ENCODE measurements at regions not wholly inside any gene's neighbourhood (a gene's known extent, or its start where the extent isn't known, plus 50 kb on each side); places are given as distances from the start of the nearest gene placed in this dataset.
A peak's percentile ranks its signal among the peaks of the same experiment; 100 is the strongest.

DNA sequence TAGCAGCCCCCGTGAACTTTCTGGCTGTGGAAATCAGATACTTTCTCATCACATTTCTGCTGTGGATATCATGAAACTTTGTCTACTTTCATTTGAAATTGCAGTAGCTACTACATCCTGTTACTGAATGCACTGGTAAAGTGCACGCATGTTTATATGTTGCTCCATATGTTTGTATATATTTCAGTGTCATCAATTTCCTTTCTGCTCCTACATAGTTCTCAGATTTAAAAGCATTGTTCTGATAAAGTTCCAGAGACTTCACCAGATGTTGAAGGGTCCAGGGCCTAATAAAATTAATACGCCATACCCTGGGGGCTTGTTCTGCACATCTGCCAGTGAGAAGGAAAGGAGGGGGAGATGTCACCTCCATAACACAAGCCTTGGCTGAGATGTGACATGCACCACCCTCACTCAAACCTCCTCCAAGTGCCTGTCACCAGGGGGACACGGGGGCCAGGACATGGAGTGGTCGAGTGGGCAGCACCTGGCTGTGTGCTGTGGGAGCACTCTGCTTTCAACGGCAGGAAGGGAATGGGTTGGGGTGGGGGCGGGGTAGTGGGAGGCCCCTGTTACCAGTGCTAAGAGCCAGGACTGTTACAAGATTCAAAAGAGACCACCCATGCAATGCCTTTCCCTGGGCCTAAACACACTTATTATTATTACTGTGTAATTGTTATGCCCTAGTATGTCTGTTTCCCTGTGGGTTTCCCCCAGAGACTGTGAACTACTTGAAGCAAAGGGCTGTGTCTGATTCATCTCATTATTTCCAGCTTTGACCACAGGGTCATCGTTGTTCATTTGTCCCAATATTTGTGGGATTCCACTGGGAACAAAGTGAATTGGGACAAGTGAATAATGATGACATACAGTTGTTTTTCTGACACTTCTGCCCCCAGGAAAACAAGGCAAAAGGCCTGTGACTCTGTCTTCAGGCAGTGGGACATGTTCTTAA, 193.4 kb downstream of the FOXL1 start:
- H3K27me3 Mint-ChIP-seq (ENCODE audit: insufficient read depth) = peaks cover 14% of the 10 kb centered on the region
- H3K27ac Mint-ChIP-seq = no peak overlapping the region
- H3K4me1 ChIP-seq (ENCODE audit: control insufficient read depth, insufficient read depth, low read length) = no peaks in the 10 kb centered on the region
- H3K9me3 Mint-ChIP-seq = no peaks in the 10 kb centered on the region
- H3K27me3 ChIP-seq (ENCODE audit: control insufficient read depth, insufficient read depth, low read length, poor library complexity, severe bottlenecking) = no peaks in the 10 kb centered on the region
- TF ChIP-seq, protein P1, sequence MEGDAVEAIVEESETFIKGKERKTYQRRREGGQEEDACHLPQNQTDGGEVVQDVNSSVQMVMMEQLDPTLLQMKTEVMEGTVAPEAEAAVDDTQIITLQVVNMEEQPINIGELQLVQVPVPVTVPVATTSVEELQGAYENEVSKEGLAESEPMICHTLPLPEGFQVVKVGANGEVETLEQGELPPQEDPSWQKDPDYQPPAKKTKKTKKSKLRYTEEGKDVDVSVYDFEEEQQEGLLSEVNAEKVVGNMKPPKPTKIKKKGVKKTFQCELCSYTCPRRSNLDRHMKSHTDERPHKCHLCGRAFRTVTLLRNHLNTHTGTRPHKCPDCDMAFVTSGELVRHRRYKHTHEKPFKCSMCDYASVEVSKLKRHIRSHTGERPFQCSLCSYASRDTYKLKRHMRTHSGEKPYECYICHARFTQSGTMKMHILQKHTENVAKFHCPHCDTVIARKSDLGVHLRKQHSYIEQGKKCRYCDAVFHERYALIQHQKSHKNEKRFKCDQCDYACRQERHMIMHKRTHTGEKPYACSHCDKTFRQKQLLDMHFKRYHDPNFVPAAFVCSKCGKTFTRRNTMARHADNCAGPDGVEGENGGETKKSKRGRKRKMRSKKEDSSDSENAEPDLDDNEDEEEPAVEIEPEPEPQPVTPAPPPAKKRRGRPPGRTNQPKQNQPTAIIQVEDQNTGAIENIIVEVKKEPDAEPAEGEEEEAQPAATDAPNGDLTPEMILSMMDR (conservative IDR thresholded peaks at IDR 0.05) = no peak
- no peaks in the 10 kb centered on the region for H3K9me3 ChIP-seq (ENCODE audit: control insufficient read depth, low read length)
- H3K9ac ChIP-seq (ENCODE audit: extremely low read depth, low read length, poor library complexity, severe bottlenecking) = no peak overlapping the region
- peaks cover 14% of the 10 kb centered on the region for H3K4me1 Mint-ChIP-seq
- DNase-seq = no peak
- H3K27ac ChIP-seq (ENCODE audit: low read depth, low read length) = no peak overlapping the region
- H3K36me3 ChIP-seq (ENCODE audit: control insufficient read depth, insufficient read depth, low read length) = no peaks in the 10 kb centered on the region
- H3K4me3 ChIP-seq (ENCODE audit: low read length) = no peak overlapping the region
- no peak overlapping the region for H3K4me3 Mint-ChIP-seq
- no peaks in the 10 kb centered on the region for H3K36me3 Mint-ChIP-seq (ENCODE audit: low read depth)
- WGBS, 2 experiments (ENCODE audit: insufficient coverage in 1 of 2, insufficient read length in 1 of 2) = 79 to 92% methylated on average over 3 to 8 of the region's 8 CpGs

DNA sequence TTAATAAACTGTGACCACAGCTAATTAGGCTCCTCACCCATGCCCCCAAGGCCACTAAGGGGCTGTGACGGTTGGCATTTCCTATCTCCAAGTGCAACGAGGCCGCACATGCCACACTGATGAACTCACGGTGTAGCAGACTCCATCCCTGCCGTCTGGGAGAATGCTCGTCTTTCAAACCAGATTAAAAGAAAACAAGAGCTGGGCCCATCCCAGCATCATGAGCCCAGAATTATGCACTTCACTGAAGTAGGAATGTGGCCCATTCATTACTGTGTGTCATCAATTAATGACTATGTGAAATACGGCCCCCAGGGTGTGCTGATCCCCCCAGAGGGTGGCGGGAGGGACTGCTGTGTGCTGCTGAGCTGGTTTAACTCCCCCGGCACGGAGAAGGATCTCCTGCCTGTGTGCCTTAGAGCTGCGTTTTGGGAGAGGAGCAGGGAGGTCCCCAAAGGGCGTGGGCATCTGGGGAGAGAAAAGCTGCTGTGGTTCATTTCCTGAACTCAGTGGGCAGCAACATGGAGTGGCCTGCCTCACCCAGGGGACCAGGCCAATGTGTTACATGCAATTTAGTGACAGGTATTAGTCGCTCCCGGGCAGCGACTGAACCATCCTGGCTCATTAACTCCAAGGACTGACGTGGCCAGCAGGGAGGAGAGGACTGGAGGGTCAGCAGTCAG, 194.5 kb downstream of the FOXL1 start:
- H3K9me3 Mint-ChIP-seq = no peaks in the 10 kb centered on the region
- peaks cover 14% of the 10 kb centered on the region for H3K4me1 Mint-ChIP-seq
- Histone ChIP-seq H3K27me3 (ENCODE audit: control insufficient read depth, insufficient read depth, low read length, poor library complexity, severe bottlenecking) (no peaks in the 10 kb centered on the region), H3K36me3 (ENCODE audit: control insufficient read depth, insufficient read depth, low read length) (no peaks in the 10 kb centered on the region), H3K4me3 (ENCODE audit: low read length) (no peak overlapping the region), H3K27ac (ENCODE audit: low read depth, low read length) (no peak overlapping the region), H3K9ac (ENCODE audit: extremely low read depth, low read length, poor library complexity, severe bottlenecking) (no peak overlapping the region), H3K4me1 (ENCODE audit: control insufficient read depth, insufficient read depth, low read length) (no peaks in the 10 kb centered on the region), H3K9me3 (ENCODE audit: control insufficient read depth, low read length) (no peaks in the 10 kb centered on the region)
- H3K27ac Mint-ChIP-seq = no peak overlapping the region
- H3K27me3 Mint-ChIP-seq (ENCODE audit: insufficient read depth) = peaks cover 16% of the 10 kb centered on the region
- no peaks in the 10 kb centered on the region for H3K36me3 Mint-ChIP-seq (ENCODE audit: low read depth)
- WGBS, 2 experiments (ENCODE audit: insufficient coverage in 1 of 2, insufficient read length in 1 of 2) = 72 to 81% methylated on average over 12 to 16 of the region's 16 CpGs
- TF ChIP-seq, protein P1 (conservative IDR thresholded peaks at IDR 0.05) = no peak
- DNase-seq = no peak
- H3K4me3 Mint-ChIP-seq = no peak overlapping the region

DNA sequence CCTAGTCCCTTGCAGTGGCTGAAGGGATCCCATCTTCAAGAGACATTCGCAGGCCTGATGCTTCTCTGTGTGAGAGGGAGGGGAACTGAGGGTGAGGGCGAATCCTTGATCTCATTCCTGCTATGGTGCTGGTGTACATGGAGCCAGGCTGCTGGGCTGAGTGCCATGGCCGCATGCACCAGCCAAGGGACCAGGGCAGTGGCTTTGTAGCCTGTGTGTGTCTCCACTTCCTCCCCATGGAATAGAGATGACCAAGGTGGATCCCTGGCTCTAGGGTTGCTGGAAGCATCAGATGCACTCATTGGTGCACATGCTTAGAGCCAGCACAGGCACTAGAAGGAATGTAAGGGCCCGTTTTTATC, 195.0 kb downstream of the FOXL1 start:
- TF ChIP-seq, protein P1 (conservative IDR thresholded peaks at IDR 0.05) = no peak
- Mint-ChIP-seq H3K27me3 (ENCODE audit: insufficient read depth) (peaks cover 15% of the 10 kb centered on the region), H3K36me3 (ENCODE audit: low read depth) (no peaks in the 10 kb centered on the region), H3K27ac (no peak overlapping the region), H3K9me3 (no peaks in the 10 kb centered on the region), H3K4me3 (no peak overlapping the region), H3K4me1 (peaks cover 14% of the 10 kb centered on the region)
- Histone ChIP-seq H3K27me3 (ENCODE audit: control insufficient read depth, insufficient read depth, low read length, poor library complexity, severe bottlenecking) (no peaks in the 10 kb centered on the region), H3K36me3 (ENCODE audit: control insufficient read depth, insufficient read depth, low read length) (no peaks in the 10 kb centered on the region), H3K27ac (ENCODE audit: low read depth, low read length) (no peak overlapping the region), H3K4me3 (ENCODE audit: low read length) (no peak overlapping the region), H3K9ac (ENCODE audit: extremely low read depth, low read length, poor library complexity, severe bottlenecking) (no peak overlapping the region), H3K9me3 (ENCODE audit: control insufficient read depth, low read length) (no peaks in the 10 kb centered on the region), H3K4me1 (ENCODE audit: control insufficient read depth, insufficient read depth, low read length) (no peaks in the 10 kb centered on the region)
- peak; percentile 53 for DNase-seq
- WGBS, 2 experiments (ENCODE audit: insufficient coverage in 1 of 2, insufficient read length in 1 of 2) = 70 to 81% methylated on average over 2 to 4 of the region's 4 CpGs

Data from endodermal cell (in vitro differentiated cells).